Fibroblast of skin of right quadriceps (primary cell): ENCODE measurements at regions not wholly inside any gene's neighbourhood (a gene's known extent, or its start where the extent isn't known, plus 50 kb on each side); places are given as distances from the start of the nearest gene placed in this dataset.
"Not testable (repeated sequence)": the region's sequence is repeated elsewhere in the genome, so short reads cannot be mapped to it uniquely, and the experiment has no call there.

ENCODE experiments used
- DNase-seq: peaks from one replicate; pipeline ENCODE4 v3.0.0-alpha.2; 2013

DNA sequence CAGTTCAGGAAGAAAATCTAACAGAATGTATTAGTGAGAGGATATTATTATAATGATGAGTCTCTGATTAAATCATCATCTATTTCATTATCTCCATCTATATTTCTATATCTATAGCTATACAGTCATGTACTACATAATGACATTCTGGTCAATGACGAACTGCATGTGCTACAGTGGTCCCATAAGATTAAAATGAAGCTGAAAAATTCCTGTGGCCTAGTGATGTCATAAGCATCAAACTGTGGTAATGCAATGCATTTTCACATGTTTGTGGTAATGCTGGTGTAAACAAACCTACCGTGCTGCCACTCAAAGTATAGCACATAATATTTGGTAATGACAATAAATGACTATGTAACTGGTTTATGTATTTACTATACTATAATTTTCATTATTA lies 1127.9 kb upstream of the CHAC2 start:
- no peak for DNase-seq

DNA sequence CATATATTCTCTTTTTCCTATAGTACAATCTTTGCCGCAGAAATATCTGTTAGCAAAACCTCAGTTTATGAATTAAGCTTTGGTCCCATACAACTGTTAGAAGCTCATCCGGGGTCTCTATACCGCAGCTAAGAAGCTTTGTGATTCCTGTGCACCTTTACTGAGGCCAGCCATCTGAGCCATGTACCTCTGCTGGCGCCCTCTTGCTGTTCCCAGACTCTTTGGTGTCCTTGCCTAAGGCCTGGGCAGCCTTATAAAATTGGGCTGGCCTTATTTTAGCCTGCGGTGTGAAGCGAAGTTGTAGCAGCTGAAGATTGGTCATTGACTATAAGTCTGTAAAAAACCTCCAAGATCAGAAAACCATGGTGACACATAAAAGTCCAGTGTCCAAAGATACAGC lies 1135.1 kb upstream of the CHAC2 start:
- no peak for DNase-seq

DNA sequence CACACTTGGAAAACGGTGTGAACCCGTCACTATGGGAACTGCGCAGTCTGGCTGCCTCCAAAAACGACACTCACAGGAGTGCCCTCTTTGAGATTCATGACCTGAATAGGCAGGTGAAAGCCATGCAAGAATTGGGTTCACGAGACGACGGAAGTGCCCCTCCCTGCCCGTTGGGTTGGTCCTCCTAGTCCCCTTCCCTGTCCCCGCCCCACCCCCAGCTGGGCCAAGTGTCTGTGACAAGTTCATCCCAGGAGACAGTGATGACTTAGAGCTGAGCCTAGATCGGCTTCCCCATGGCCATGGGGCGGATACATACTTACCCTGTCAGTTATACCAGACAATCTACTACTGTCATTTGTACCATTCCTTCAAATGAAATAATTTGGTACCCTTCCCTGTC lies 1137.7 kb upstream of the CHAC2 start:
- no peak for DNase-seq

DNA sequence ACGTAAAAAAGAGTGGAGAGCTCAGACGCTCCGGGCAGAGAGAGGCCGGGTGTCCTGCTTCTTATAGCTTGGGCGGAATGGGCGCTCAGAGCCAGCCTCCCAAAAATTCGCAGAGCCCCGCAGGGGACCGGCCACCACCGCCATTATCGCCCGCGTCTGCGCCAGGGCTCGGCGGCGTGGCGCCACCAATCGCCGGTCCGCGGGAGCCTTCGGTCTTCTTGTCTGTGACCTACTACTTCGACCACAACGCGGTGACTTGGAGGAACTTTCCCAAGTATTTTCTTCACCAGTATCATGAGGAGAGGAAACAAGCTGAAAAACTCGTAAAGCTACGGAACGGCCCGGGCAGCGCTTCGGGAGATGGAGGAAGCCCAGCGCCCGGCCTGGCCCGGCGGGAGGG lies 1138.1 kb upstream of the CHAC2 start:
- DNase-seq: no peak

DNA sequence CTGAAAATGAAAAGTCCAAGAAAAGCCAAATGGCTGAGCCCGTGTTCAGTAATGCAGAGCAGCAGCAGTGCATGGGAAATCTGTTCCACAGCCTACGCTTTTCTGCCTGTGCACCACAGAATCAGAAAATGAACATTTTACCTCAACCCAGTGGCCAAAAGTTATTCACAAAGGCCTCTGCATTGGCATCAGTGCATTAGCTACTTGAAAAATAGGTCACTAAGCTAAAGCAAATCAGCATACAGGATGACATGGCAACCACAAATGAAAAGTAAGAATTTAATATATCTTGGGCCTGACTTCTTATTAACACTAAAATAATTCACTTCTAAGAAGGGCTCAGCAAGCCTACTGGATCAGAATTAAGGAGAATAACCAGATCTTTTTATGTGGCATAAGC lies 1145.3 kb upstream of the CHAC2 start:
- DNase-seq: no peak

DNA sequence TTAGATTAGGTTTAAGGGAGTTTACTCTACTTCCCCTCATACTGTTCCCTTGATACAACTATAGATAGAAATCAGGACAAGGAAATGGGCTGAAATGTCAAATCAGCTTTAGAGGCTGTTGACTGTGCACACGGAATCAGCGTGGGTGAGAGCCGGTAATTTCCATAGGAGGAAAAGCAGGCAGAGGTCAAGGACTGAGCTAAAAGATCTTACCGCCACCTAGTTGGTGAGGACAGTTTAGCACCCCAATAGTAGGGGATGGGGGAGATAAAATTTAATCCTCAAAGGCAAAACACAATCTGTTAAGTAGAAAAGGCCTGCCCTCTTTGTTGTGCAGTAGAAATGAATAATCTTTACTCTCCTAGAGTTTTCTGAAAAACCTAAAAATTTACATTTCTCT lies 1154.5 kb upstream of the CHAC2 start:
- no peak for DNase-seq

DNA sequence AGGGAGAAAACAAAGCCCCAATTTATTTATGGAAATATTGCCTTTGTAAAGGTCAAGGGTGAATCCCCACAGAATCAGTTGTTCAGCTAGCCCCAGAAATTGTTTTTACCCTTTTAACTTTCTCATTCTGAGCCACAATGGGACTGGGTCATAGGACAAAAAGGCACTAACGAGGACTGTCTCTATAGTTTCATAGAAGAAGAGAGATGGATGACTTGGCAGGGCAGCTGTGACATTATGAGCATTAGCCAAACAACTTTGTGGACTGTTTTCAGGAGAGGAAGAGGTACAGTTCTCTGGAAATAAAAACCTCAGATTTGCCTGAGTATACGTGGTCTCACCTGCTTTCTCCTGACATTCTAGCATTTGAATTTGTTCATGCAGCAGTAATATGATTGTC lies 1155.8 kb upstream of the CHAC2 start:
- no peak for DNase-seq

DNA sequence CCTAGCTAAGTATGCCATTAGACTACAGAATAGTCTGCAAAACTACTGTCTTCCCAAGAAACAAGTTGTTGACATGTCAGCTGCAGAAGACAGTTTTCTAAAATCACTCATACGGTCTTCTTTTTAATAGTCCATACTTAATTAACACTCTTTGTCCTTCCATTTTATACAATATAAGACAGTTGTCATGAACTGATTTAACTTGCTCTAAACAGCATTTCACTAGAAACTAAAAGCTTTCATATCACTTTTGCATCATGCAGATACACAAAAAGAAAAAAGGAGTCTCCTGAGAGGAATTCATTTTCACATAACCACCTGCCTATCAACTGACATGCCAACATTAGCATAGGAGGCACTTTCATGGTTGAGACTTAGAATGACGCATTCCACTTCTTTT lies 1159.6 kb upstream of the CHAC2 start:
- DNase-seq: no peak

DNA sequence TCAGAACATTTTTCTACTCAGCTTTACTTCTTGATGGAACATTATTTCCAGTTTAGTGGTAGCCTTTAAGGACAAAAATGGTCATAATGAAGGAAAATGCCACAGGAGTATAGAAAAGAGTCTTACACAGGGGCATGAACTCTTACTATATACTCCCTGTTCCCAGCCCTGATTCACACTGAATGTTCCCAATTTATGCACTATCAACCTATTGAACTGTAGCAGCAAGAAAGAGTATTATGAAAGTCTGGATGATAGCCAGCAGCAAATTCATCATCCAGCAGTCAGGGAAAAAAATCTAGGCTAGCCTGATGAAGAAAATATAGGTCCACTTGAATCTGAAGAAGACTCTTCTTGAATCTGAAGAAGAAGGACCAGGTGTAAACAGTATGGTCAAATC lies 1170.3 kb upstream of the CHAC2 start:
- peak; percentile 3 for DNase-seq

DNA sequence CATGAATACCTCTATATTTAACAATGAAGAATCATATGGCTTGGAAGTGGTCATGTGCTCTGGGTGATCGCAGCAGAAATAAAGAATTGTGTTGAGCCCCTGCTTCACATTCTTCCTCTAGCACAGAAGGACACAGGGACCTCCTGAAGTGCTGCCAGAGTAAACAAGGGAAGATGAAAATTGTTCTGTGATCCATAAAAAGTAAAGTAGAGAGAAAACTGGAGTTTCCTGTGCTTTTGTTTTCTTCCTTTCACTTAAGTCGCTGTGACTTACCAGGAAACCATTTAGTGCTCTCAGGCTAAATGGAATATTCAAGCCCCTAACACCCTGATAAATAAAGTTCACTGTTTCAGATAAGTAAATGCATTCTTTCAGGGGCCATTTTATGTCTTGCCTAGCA lies 1173.6 kb upstream of the CHAC2 start:
- no peak for DNase-seq

DNA sequence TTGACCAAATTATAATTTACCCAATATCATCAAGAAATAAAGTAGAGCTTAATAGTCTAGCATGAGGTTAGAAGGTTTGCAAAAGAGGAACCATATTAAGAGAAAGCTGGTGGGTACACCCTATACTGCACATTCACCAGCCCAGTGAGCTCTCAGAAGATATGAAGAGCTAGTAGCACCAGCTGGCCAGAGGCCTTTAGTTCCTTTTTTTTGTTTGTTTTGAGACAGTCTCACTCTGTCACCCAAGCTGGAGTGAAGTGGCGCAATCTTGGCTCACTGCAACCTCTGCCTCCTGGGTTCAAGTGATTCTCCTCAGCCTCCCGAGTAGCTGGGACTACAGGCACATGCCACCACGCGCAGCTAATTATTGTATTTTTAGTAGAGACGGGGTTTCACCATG lies 1183.5 kb upstream of the CHAC2 start:
- DNase-seq: not testable (repeated sequence)

DNA sequence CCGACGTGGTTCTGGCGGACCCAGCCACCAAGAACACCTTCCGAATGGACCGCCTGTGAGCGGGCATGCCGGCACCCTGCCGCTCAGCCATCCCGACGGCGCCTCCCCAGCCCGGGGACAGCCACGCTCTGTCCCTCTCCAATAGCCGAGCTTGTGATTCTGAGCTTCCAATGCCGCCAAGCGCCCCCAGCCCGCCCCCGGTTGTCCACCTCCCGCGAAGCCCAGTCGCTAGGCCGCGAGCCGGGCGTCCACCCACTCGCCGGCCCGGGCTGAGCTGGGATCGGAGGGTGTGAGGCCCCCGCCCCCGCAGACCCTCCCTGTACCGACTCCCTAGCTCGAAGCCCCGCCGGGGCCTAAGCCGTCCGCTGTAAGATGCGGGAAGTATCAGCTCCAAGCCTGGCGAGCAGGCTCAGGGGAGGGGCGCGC lies 1195.1 kb upstream of the CHAC2 start:
- DNase-seq: no peak

DNA sequence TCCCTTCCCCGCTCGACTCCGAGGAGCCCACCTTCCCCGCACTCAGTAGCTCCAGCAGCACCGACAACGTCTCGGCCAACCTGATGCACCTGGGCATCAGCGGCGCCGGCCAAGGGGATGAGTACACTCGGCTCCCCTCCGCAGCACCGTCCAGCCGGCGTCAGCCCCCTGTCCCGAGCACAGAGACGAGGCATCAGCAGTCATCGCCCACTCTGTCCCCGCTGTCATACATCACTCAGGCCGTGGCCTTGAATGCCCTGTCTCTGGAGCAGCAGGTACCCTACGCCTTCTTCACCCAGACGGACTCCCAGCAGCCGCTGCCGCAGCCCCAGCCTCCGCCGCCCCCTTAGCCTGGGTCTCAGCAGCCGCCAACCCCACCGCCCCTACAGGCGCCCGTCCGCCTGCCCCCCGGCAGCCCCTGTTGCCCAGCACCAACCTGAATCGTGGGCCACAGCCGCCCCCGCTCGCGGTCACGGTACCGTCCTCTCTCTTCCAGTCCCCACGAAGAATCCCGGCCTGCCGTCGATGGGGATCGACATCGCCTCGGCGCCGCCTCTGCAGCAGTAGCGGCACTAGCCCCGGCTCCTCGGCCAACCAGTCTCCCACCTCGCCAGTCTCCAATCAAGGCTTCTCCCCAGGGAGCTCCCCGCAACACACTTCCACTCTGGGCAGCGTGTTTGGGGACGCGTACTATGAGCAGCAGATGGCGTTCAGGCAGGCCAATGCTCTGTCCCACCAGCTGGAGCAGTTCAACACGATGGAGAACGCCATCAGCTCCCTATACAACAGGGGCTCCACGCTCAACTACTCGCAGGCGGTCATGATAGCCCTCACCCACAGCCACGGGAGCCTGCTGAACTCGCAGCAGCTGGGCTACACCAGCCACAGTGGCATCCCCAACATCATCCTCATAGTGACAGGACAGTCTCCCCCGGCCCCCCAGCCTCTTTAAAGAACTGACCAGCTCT lies 1195.9 kb upstream of the CHAC2 start:
- DNase-seq: no peak

DNA sequence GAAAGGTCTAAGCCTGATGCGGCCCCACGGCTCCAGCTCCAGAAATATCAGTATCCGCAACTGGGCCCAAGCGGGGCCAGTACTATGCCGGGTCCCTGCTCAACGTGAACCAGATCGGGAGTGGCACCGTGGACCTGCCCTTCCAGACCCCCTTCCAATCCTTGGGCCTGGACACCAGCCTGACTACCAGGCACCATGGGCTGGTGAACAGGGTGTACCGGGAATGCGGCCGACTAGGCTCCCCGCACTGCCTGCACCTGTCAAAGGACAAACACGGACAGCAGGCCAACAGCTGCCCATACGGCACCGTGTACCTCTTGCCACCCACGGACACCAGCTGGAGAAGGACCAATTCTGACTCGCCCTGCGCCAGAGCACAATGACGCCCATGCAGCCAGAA lies 1196.9 kb upstream of the CHAC2 start:
- DNase-seq: no peak

DNA sequence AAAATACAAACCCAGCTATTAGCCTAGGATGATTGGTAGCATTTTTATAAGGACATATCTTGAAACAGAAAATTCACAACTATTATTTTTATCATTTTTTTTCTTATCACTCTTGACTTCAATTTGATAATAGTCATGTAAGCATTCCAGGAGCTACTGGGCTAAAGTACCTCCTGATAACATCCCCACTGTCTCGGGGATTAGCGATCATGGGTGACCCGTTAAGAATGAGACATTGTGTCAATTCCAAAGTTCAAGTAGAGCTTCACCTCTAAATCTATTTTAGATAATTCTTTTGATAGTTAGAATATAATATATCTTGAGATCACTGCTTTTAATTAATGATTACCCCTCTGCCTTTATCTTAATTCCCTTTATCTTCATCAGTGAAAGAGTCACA lies 1204.5 kb upstream of the CHAC2 start:
- DNase-seq: no peak

DNA sequence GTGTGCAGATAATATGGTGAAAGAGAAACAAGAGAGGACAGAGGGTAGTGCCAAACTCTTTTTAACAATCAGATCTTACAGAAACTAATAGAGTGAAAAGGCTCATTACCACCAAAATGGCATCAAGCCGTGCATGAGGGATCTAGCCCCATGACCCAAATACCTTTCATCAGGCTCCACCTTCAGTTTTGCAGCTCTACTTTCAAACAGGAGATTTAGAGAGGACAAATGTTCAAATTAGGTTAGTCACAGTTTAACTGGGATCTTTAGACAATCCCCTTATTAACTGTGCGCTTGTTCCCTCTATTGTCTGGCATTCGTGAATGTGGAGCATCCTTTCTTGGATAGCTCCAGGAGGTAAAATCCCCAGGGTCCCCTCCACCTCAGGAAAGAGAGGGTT lies 1209.3 kb upstream of the CHAC2 start:
- no peak for DNase-seq

DNA sequence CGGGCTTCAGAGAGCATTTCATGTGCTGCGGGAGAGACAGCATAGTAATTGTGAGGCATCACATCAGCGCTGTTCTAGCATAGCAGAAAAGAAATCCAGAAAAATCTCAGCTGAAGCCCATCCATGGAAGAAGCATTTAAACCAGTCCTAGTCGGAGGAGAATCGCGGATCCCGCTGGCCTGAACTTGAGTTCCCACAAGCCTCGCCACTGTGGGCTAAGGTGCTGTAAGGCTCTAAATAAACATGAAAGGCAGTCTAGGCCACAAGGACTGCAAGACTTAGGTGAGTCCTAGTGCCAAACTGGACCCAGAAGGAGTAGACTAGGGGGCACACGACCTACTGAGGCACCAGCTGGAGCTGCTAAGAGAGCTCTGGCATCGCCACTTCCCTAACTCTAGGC lies 1225.3 kb upstream of the CHAC2 start:
- DNase-seq: no peak

DNA sequence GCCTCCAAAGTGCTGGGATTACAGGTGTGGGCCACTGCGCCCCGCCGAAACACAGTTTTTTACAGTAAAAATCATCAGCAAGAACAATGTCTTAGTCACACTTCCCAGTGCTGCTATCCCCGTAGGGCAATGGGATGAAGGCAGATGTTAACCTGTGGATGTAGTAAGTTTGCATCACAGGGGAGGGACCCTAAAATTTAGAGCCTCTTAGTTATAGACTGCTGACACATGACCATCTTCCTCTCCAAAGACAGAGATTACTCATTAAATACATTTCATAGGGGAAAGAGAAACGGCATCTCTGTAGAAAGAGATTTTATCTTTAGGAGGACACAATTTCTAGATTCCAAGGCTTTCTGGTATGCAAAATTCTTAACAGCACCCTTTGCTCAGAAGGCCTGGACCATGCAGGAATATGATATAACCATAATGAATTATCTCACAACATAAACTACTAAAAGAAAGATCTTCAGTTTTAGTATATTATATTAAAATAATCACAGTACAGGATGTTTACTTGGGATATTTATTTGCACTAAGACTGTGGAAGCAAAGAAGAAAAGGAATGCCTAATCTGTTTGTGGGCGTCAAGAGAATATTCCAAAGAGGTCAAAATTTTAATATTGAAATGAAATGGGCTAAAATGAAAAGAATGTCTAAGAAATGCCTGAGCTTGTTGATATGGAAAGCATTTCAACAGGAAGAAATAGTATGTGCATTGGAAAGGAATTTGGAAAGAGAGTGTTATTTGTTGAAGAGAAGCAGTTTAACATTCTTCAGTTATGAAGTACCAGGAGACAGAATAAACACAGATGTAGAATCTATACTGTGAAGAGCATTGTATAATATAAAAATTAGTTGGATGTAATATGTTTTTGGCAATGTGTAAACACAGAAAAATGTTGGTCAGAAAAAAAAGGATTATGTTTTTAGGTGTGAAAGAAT lies 1228.3 kb upstream of the CHAC2 start:
- DNase-seq: peak; percentile 4

DNA sequence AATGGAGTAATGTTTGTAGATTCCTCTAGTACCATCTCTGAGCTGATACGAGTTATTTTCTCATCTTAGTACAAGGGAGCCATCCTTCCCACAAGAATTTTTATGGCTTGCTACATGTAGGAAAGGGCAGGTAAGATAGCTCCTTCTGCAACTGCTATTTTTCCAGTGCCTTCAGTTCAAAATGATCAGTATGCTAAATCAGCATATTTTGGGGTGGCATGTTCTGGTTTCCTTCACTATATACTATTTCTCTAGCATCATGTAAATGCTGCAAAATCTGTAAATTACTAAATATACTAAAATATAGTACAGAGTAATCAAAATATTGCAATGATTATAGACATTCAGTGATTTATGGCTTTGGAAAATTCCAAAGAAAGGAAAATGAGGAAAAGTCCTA lies 1230.0 kb upstream of the CHAC2 start:
- no peak for DNase-seq

DNA sequence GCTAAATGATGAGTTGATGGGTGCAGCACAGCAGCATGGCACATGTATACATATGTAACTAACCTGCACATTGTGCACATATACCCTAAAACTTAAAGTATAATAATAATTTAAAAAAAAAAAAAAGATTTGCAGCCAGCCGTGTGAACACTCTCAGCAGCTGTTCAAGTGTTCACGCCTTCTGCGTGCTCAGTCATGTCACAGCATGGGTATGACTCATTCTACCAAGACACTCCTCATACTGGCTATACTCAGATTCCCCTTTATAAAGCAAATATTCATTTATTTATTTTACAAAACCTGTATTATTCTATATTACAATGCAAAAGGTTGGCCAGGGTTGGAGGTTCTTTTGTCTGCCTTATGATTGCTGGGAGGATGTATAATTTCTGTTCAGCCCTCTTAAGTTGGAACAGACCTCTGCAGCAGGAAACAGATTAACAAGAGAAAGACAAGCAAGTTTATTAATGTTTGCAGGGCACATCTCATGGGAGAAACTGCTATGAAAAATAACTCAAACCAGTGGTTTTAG lies 1230.6 kb upstream of the CHAC2 start:
- no peak for DNase-seq

DNA sequence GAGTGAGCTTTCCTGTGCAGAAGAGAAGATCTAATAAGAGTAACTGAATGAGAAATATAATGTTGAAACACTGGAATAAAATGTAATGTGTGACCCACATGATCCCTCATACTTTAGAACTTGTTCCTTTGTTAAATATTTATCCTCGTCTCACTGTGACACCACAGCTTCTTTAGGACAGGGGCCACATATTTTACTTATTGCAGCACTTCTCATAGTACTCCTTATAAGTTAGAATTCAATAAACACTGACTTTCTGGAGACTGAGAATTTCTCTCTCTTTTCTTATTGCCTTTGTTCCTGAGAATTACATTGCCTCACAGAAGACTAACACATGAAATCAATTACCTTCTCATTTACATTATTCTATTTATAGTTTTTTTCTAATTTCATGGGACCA lies 1234.6 kb upstream of the CHAC2 start:
- no peak for DNase-seq

DNA sequence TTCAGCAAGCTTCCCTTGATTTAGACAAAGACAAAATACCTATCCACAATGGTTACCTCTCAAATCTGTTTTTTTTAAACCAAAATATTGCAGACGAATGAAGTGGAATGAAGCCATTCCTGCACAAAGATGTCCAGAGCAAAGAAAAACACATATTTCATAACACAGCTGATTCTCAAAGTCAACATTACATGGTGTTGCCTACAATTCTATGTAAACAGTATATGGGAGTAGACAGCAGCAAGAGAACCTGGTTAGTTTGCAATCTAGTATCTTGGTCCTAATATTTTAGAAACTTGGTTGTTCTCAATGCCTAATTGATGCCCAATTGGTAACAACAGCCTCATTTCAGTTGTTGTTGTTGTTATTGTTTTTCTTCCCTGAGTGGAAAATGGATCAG lies 1240.9 kb upstream of the CHAC2 start:
- DNase-seq: no peak

DNA sequence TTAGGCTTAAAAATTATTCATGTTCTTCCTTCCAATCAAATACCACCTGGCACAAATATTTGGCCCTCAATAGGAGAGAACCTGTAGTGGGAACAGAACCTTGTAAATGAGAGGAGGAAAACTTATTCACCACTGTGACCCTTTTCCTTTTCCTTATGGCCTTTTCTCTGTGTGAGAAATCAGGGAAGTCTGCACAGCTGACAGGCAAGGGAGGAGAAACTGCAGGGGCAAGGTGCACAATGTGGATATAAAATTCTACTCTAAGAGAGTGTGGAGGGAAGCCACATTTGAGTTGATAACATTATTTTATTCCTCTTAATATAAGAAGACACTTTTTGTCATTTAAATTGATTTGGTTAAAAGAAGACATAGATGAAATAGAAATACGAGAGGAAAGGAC lies 1247.0 kb upstream of the CHAC2 start:
- no peak for DNase-seq

DNA sequence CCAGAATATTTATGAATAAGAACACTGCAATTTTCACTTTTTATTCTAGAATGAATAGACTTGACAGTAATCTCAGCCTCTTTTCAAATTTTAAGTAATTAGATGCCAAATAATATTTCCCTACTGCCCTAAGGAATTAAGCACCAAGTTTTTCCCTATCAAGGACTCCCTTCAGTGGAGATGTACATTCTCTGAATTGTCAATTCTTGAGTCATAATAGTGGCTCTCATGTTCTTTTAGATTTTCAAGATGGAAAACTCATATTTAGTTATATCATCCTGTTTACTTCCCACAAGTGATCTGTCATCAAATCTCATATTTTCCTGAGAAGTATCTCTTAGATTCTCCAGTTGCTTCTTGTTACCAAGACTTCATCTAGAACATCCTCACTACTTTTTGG lies 1248.9 kb upstream of the CHAC2 start:
- no peak for DNase-seq
